ENCODE measurements at regions not wholly inside any gene's neighbourhood (a gene's known extent, or its start where the extent isn't known, plus 50 kb on each side); places are given as distances from the start of the nearest gene placed in this dataset.
"Not testable (repeated sequence)": the region's sequence is repeated elsewhere in the genome, so short reads cannot be mapped to it uniquely, and the experiment has no call there.

- DNase-seq (ENCODE audit: low read depth in 4 of 4, low spot score in 3 of 4): no peak
Observed at GRCh38 chr7:149334930-149335329, 72.9 kb downstream of the ZNF783 start.

- no peak for DNase-seq (ENCODE audit: low read depth in 4 of 4, low spot score in 3 of 4)
Observed at GRCh38 chr7:149348758-149349369, 86.9 kb downstream of the ZNF783 start.

- DNase-seq (ENCODE audit: low read depth in 4 of 4, low spot score in 3 of 4): no peak
Observed at GRCh38 chr7:149353739-149354504, 91.9 kb downstream of the ZNF783 start.

- not testable (repeated sequence) for DNase-seq (ENCODE audit: low read depth in 4 of 4, low spot score in 3 of 4)
Observed at GRCh38 chr7:149355035-149355389, 93.0 kb downstream of the ZNF783 start.

GRCh38 chr7:149355390-149356048 is 93.5 kb downstream of the ZNF783 start:
- DNase-seq (ENCODE audit: low read depth in 4 of 4, low spot score in 3 of 4): no peak

- DNase-seq (ENCODE audit: low read depth in 4 of 4, low spot score in 3 of 4): no peak
Observed at GRCh38 chr7:149362696-149363095, 98.2 kb downstream of the ZNF777 start.

GRCh38 chr7:149367418-149368180 is 93.3 kb downstream of the ZNF777 start:
- no peak for DNase-seq (ENCODE audit: low read depth in 4 of 4, low spot score in 3 of 4)

GRCh38 chr7:149369497-149369896 is 91.4 kb downstream of the ZNF777 start:
- DNase-seq (ENCODE audit: low read depth in 4 of 4, low spot score in 3 of 4): peak in 1 of 4 donors; percentile 3

- DNase-seq (ENCODE audit: low read depth in 4 of 4, low spot score in 3 of 4): no peak
Observed at GRCh38 chr7:149370790-149371189, 90.1 kb downstream of the ZNF777 start.

- no peak for DNase-seq (ENCODE audit: low read depth in 4 of 4, low spot score in 3 of 4)
Observed at GRCh38 chr7:149373089-149373488, 87.8 kb downstream of the ZNF777 start.

GRCh38 chr7:149375234-149376008 is 85.4 kb downstream of the ZNF777 start:
- no peak for DNase-seq (ENCODE audit: low read depth in 4 of 4, low spot score in 3 of 4)

GRCh38 chr7:149377386-149377785 is 83.5 kb downstream of the ZNF777 start:
- no peak for DNase-seq (ENCODE audit: low read depth in 4 of 4, low spot score in 3 of 4)

- DNase-seq (ENCODE audit: low read depth in 4 of 4, low spot score in 3 of 4): no peak
Observed at GRCh38 chr7:149379625-149380024, 81.2 kb downstream of the ZNF777 start.

- no peak for DNase-seq (ENCODE audit: low read depth in 4 of 4, low spot score in 3 of 4)
Observed at GRCh38 chr7:149381245-149381644, 79.6 kb downstream of the ZNF777 start.

All from right renal pelvis (tissue), 4 donors.